Loucy (cell line): ENCODE measurements at regions not wholly inside any gene's neighbourhood (a gene's known extent, or its start where the extent isn't known, plus 50 kb on each side); places are given as distances from the start of the nearest gene placed in this dataset.

Experiments used
- H2AFZ ChIP-seq: fragments of 200-600 bp; sonication (generic); 2 replicates; pipeline ENCODE4 v1.6.0; 2016; ENCODE audit warnings: antibody characterized with exemption, mild to moderate bottlenecking, low read length, moderate library complexity
- H3F3A ChIP-seq: fragments of 200-600 bp; 2 replicates; pipeline ENCODE4 v1.6.0; 2016; ENCODE audit warnings: antibody characterized with exemption, low read depth, mild to moderate bottlenecking
- H3K27me3 ChIP-seq: fragments of 200-600 bp; sonication (generic); 2 replicates; pipeline ENCODE4 v1.6.1; 2014; ENCODE audit warnings: low read length, mild to moderate bottlenecking; ENCODE audit not compliant: insufficient read depth, poor library complexity, severe bottlenecking
- H3K36me3 ChIP-seq: fragments of 200-600 bp; sonication (generic); 2 replicates; pipeline ENCODE4 v1.6.1; 2016; ENCODE audit warnings: low read length; ENCODE audit not compliant: insufficient read depth
- H3K4me1 ChIP-seq: fragments of 200-600 bp; sonication (generic); 2 replicates; pipeline ENCODE4 v1.5.1; 2014; ENCODE audit warnings: low read length, mild to moderate bottlenecking; ENCODE audit not compliant: insufficient read depth, poor library complexity, severe bottlenecking
- H3K4me2 ChIP-seq: fragments of 200-600 bp; sonication (generic); 2 replicates; pipeline ENCODE4 v1.6.0; 2014; ENCODE audit warnings: antibody characterized with exemption, low read length, low read depth, mild to moderate bottlenecking; ENCODE audit not compliant: poor library complexity, severe bottlenecking
- H3K4me3 ChIP-seq: fragments of 200-600 bp; sonication (generic); 2 replicates; pipeline ENCODE4 v1.5.1; 2014; ENCODE audit warnings: low read length, mild to moderate bottlenecking, mixed read lengths; ENCODE audit not compliant: poor library complexity, severe bottlenecking
- H3K79me2 ChIP-seq: fragments of 200-600 bp; sonication (generic); 2 replicates; pipeline ENCODE4 v1.6.1; 2014; ENCODE audit warnings: low read length; ENCODE audit not compliant: insufficient read depth
- H3K9ac ChIP-seq: fragments of 200-600 bp; sonication (generic); 2 replicates; pipeline ENCODE4 v1.6.0; 2014; ENCODE audit warnings: mild to moderate bottlenecking, low read depth, low read length, moderate library complexity; ENCODE audit not compliant: poor library complexity, severe bottlenecking
- H3K9me2 ChIP-seq: fragments of 200-600 bp; sonication (generic); replicated peaks from 2 replicates; pipeline ENCODE4 v1.6.1; 2016; ENCODE audit warnings: low read depth, low read length, mixed read lengths
- H3K9me3 ChIP-seq: fragments of 200-600 bp; sonication (generic); 2 replicates; pipeline ENCODE4 v1.6.1; 2014; ENCODE audit warnings: mild to moderate bottlenecking, antibody characterized with exemption, low read length, low read depth; ENCODE audit not compliant: insufficient read depth
- H4K20me1 ChIP-seq: fragments of 200-600 bp; sonication (generic); 2 replicates; pipeline ENCODE4 v1.6.0; 2014; ENCODE audit warnings: antibody characterized with exemption, low read length, mild to moderate bottlenecking; ENCODE audit not compliant: insufficient read depth, poor library complexity, severe bottlenecking
- EZH2phosphoT487 ChIP-seq: fragments of 200-600 bp; IDR thresholded peaks from 2 replicates; pipeline ENCODE4 v1.6.1; 2018; ENCODE audit warnings: antibody characterized with exemption, mild to moderate bottlenecking, moderate library complexity, borderline replicate concordance
- TF ChIP-seq, protein P1 (sequence below): fragments of 200-600 bp; sonication (generic); conservative IDR thresholded peaks from 2 replicates; pipeline ENCODE4 v1.5.1; 2014; ENCODE audit warnings: mild to moderate bottlenecking, antibody characterized with exemption, low read length

DNA sequence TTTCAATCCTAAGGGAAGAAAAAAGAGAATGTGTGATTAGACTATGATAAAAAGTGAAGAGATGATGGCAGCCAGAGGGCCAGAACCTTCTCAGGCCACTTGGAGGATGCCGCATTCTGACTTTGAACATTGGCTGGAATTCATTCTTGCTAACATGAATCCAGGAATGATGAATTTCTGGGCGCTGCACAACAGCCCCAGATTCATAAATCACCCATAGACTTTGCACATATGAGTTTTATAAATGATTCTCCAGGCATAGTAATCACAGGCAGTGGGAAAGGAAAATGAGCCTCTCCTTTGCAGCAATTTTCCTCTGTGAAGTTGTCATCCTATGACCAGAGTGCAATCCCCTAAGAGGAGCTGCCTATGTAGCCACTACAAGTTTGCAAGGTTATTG, 555.4 kb downstream of the KCTD12 start:
- Histone ChIP-seq H3K4me1 (peaks cover 9% of the 10 kb centered on the region), H4K20me1 (no peaks in the 10 kb centered on the region), H3K27me3 (no peaks in the 10 kb centered on the region), H3K4me2 (no peak overlapping the region), H3K4me3 (no peak overlapping the region), H3K79me2 (no peaks in the 10 kb centered on the region), H3K9me2 (no peaks in the 10 kb centered on the region), H3K36me3 (no peaks in the 10 kb centered on the region), H3F3A (no peaks in the 10 kb centered on the region), H2AFZ (no peak overlapping the region), H3K9ac (no peak overlapping the region), H3K9me3 (no peaks in the 10 kb centered on the region)
- TF ChIP-seq, protein P1, sequence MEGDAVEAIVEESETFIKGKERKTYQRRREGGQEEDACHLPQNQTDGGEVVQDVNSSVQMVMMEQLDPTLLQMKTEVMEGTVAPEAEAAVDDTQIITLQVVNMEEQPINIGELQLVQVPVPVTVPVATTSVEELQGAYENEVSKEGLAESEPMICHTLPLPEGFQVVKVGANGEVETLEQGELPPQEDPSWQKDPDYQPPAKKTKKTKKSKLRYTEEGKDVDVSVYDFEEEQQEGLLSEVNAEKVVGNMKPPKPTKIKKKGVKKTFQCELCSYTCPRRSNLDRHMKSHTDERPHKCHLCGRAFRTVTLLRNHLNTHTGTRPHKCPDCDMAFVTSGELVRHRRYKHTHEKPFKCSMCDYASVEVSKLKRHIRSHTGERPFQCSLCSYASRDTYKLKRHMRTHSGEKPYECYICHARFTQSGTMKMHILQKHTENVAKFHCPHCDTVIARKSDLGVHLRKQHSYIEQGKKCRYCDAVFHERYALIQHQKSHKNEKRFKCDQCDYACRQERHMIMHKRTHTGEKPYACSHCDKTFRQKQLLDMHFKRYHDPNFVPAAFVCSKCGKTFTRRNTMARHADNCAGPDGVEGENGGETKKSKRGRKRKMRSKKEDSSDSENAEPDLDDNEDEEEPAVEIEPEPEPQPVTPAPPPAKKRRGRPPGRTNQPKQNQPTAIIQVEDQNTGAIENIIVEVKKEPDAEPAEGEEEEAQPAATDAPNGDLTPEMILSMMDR, result no peak
- no peak for TF ChIP-seq EZH2phosphoT487

DNA sequence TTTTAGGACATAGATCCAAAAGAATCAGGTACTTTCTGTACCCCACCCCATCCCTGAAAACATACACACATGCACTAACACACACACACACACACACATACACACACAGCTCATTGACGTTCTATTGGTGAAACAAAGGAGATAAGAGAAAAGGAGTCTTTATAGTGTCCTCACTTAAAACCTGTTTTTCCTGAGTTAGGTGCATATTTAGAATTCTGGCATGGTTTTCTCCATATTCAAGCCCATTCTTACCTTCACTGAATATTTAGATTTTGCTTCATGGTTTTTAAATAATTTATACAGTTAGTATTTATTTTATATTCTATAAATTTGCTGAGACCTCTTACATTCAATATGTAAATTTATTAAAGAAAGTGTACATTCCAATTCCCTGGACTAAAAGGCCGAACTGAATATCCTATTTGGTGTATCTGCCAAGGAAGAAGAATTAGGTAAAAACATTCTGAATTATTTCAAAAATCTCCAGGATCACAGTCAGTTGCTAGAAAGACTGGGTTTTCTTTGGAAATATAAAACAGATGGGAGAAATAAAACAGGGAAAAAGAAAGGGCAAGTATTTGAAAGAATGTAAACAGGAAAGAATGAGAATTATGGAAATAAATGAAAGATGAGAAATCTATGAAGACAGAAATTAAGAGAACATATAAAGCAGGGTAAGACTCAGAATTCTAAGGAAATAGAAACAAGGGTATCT, 556.2 kb downstream of the KCTD12 start:
- Histone ChIP-seq H3K79me2 (no peaks in the 10 kb centered on the region), H3K27me3 (no peaks in the 10 kb centered on the region), H3F3A (no peaks in the 10 kb centered on the region), H3K9me3 (no peaks in the 10 kb centered on the region), H3K4me2 (no peak overlapping the region), H3K9ac (no peak overlapping the region), H3K36me3 (no peaks in the 10 kb centered on the region), H4K20me1 (no peaks in the 10 kb centered on the region), H3K9me2 (no peaks in the 10 kb centered on the region), H3K4me1 (peaks cover 9% of the 10 kb centered on the region), H2AFZ (no peak overlapping the region), H3K4me3 (no peak overlapping the region)
- TF ChIP-seq, protein P1, result no peak
- no peak for TF ChIP-seq EZH2phosphoT487

DNA sequence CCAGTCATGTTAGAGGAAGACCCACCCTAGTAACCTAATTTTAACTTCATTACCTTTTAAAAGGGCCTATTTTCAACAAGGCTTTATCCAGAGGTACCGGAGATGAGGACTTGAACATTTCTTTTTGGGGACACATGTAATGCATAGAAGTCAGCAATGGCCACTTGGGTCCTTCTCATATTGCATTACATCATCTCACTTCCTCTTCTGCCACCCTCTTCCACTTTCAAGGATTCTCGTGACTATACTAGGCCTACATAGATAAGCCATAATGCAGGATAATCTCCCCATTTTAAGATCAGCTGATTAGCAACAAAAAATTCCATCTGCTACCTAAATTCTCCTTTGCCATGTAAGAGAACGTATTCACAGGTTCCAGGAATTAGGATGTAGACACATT, 557.2 kb downstream of the KCTD12 start:
- Histone ChIP-seq H3K27me3 (no peaks in the 10 kb centered on the region), H2AFZ (no peak overlapping the region), H3K36me3 (no peaks in the 10 kb centered on the region), H3F3A (no peaks in the 10 kb centered on the region), H4K20me1 (no peaks in the 10 kb centered on the region), H3K4me2 (no peak overlapping the region), H3K79me2 (no peaks in the 10 kb centered on the region), H3K4me1 (peaks cover 9% of the 10 kb centered on the region), H3K9ac (no peak overlapping the region), H3K9me2 (no peaks in the 10 kb centered on the region), H3K9me3 (no peaks in the 10 kb centered on the region), H3K4me3 (no peak overlapping the region)
- no peak for TF ChIP-seq EZH2phosphoT487
- TF ChIP-seq, protein P1, result no peak
